K562 (cell line): ENCODE measurements at regions not wholly inside any gene's neighbourhood (a gene's known extent, or its start where the extent isn't known, plus 50 kb on each side); places are given as distances from the start of the nearest gene placed in this dataset.

Experiments
- BACH1 ChIP-seq: fragments of 200-800 bp; sonication (Bioruptor generic); IDR thresholded peaks from 2 replicates; pipeline ENCODE4 v1.6.1; 2016; ENCODE audit warnings: missing genetic modification characterization, missing compliant biosample characterization
- CEBPG ChIP-seq, 3 experiments: fragments of 200-800 bp in 1 of 3; sonication (Bioruptor generic) in 1 of 3; sonication (generic) in 1 of 3; formaldehyde crosslinking in 1 of 3; IDR thresholded peaks in 2 of 3; conservative IDR thresholded peaks in 1 of 3; 2 replicates each; pipeline versions ENCODE4 v1.6.1 to v1.8.0; 2016 to 2022; ENCODE audit warnings: missing compliant biosample characterization in 2 of 3, missing genetic modification characterization in 2 of 3, mild to moderate bottlenecking in 1 of 3, missing genetic modification reagents in 1 of 3
- FOS ChIP-seq: IDR thresholded peaks from 3 replicates; pipeline ENCODE4 v1.6.1; 2011; ENCODE audit not compliant: insufficient read length; ENCODE audit errors: extremely low read depth
- HIVEP1 ChIP-seq: fragments of 250-450 bp; sonication (Bioruptor Pico); IDR thresholded peaks from 2 replicates; pipeline ENCODE4 v1.4.0; 2020; ENCODE audit warnings: mild to moderate bottlenecking
- HLTF ChIP-seq: fragments of 450-650 bp; IDR thresholded peaks from 2 replicates; pipeline ENCODE4 v1.6.1; 2016
- PCBP2 ChIP-seq: fragments of 200-400 bp; formaldehyde crosslinking; IDR thresholded peaks from 2 replicates; pipeline ENCODE4 v1.6.1; 2018; ENCODE audit warnings: low read length, low read depth, mild to moderate bottlenecking, moderate library complexity; ENCODE audit not compliant: poor library complexity, severe bottlenecking
- SMAD2 ChIP-seq: fragments of 150-350 bp; IDR thresholded peaks from 2 replicates; pipeline ENCODE4 v1.6.1; 2014; ENCODE audit warnings: low read depth, mild to moderate bottlenecking, low read length
- STAT5A ChIP-seq: IDR thresholded peaks from 2 replicates; pipeline ENCODE4 v1.6.1; 2012; ENCODE audit warnings: low read length, inconsistent platforms, borderline replicate concordance
- TEAD1 ChIP-seq, 2 experiments: fragments of 450-650 bp in 1 of 2; sonication (generic) in 1 of 2; formaldehyde crosslinking; IDR thresholded peaks; 2 replicates each; pipeline versions ENCODE4 v1.4.0 to v1.8.0; 2020 to 2022; ENCODE audit warnings: mild to moderate bottlenecking in 2 of 2, missing genetic modification reagents in 1 of 2
- TSC22D4 ChIP-seq: fragments of 450-650 bp; IDR thresholded peaks from 2 replicates; pipeline ENCODE4 v1.6.1; 2016; ENCODE audit warnings: missing genetic modification characterization, missing biosample characterization, control low read depth
- ZNF830 ChIP-seq: fragments of 250-450 bp; sonication (Bioruptor Pico); IDR thresholded peaks from 2 replicates; pipeline ENCODE4 v1.5.0; 2021; ENCODE audit warnings: mild to moderate bottlenecking
- TF ChIP-seq, protein P1 (sequence below), 2 experiments: fragments of 450-650 bp in 1 of 2; sonication (generic) in 1 of 2; formaldehyde crosslinking in 1 of 2; IDR thresholded peaks in 1 of 2; conservative IDR thresholded peaks in 1 of 2; 2 replicates each; pipeline versions ENCODE4 v1.6.1 to v1.8.1; 2016 to 2023; ENCODE audit warnings: mild to moderate bottlenecking in 2 of 2, moderate library complexity in 2 of 2, inconsistent platforms in 1 of 2, missing genetic modification reagents in 1 of 2
- TF ChIP-seq, protein P2 (sequence below): fragments of 250-450 bp; sonication (Bioruptor Pico); IDR thresholded peaks from 2 replicates; pipeline ENCODE4 v1.8.0; 2022; ENCODE audit warnings: inconsistent platforms

DNA sequence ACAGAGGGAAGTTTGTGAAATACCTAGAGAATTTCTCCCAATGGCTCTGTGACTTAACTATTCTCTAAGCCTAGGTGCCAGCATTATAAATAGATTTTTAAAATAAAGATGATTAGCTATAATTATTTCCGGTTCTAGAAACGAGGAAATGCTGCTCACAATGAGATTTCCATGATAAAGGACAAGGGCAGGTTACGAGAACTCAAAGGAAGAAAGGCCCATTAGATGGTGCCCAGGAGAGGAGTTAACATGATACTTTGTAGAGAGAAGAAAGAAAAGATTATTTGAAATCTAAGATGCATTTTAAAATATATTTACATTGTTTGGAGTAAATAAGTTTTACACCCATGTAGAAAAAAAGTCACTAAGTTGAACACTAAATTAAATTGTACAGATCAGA, 538.3 kb upstream of the PTGER4 start (continued):
- TF ChIP-seq, protein P1, sequence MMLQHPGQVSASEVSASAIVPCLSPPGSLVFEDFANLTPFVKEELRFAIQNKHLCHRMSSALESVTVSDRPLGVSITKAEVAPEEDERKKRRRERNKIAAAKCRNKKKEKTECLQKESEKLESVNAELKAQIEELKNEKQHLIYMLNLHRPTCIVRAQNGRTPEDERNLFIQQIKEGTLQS (IDR thresholded peaks at IDR 0.05) = no peak
- TF ChIP-seq, protein P1 (CRISPR knock-in tag; conservative IDR thresholded peaks at IDR 0.05) = no peak
- TF ChIP-seq STAT5A (no peak), CEBPG (CRISPR knock-in tag; IDR thresholded peaks at IDR 0.05) (no peak), CEBPG (tag; conservative IDR thresholded peaks at IDR 0.05 in 1 of 2, IDR thresholded peaks at IDR 0.05 in 1 of 2) (no peak), TEAD1 (CRISPR knock-in tag; IDR thresholded peaks at IDR 0.05) (no peak), TSC22D4 (tag) (no peak), PCBP2 (no peak), HLTF (no peak), HIVEP1 (CRISPR knock-in tag) (no peak), SMAD2 (no peak), ZNF830 (no peak), BACH1 (no peak), FOS (no peak)
- TF ChIP-seq, protein P2, sequence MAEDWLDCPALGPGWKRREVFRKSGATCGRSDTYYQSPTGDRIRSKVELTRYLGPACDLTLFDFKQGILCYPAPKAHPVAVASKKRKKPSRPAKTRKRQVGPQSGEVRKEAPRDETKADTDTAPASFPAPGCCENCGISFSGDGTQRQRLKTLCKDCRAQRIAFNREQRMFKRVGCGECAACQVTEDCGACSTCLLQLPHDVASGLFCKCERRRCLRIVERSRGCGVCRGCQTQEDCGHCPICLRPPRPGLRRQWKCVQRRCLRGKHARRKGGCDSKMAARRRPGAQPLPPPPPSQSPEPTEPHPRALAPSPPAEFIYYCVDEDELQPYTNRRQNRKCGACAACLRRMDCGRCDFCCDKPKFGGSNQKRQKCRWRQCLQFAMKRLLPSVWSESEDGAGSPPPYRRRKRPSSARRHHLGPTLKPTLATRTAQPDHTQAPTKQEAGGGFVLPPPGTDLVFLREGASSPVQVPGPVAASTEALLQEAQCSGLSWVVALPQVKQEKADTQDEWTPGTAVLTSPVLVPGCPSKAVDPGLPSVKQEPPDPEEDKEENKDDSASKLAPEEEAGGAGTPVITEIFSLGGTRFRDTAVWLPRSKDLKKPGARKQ (CRISPR knock-in tag) = no peak
